Coronary artery (tissue), 2 donors: ENCODE measurements at regions not wholly inside any gene's neighbourhood (a gene's known extent, or its start where the extent isn't known, plus 50 kb on each side); places are given as distances from the start of the nearest gene placed in this dataset.

ENCODE experiments used
- DNase-seq: peaks from one replicate; pipeline ENCODE4 v3.0.0-alpha.2; 2017; ENCODE audit warnings: low spot score
- H3K27ac ChIP-seq, 2 donors: fragments of 200-600 bp; sonication (generic); one replicate each; pipeline ENCODE4 v1.5.1; 2016 to 2019
- H3K4me3 ChIP-seq: fragments of 200-600 bp; sonication (generic); 2 replicates; pipeline ENCODE4 v1.5.1; 2016; ENCODE audit warnings: mild to moderate bottlenecking, moderate library complexity
- TF ChIP-seq, protein P1 (sequence below): fragments of 200-600 bp; sonication (generic); IDR thresholded peaks from one replicate; pipeline ENCODE4 v1.5.1; 2019; ENCODE audit warnings: antibody characterized with exemption

- H3K27ac ChIP-seq, result no peak overlapping the region
- DNase-seq, result no peak
- H3K4me3 ChIP-seq, result no peak overlapping the region
- TF ChIP-seq, protein P1, sequence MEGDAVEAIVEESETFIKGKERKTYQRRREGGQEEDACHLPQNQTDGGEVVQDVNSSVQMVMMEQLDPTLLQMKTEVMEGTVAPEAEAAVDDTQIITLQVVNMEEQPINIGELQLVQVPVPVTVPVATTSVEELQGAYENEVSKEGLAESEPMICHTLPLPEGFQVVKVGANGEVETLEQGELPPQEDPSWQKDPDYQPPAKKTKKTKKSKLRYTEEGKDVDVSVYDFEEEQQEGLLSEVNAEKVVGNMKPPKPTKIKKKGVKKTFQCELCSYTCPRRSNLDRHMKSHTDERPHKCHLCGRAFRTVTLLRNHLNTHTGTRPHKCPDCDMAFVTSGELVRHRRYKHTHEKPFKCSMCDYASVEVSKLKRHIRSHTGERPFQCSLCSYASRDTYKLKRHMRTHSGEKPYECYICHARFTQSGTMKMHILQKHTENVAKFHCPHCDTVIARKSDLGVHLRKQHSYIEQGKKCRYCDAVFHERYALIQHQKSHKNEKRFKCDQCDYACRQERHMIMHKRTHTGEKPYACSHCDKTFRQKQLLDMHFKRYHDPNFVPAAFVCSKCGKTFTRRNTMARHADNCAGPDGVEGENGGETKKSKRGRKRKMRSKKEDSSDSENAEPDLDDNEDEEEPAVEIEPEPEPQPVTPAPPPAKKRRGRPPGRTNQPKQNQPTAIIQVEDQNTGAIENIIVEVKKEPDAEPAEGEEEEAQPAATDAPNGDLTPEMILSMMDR, result no peak
Measured at GRCh38 chr10:52677086-52677485, 95.5 kb downstream of the MBL2 start.

GRCh38 chr10:52678611-52679010 is 94.0 kb downstream of the MBL2 start:
- Histone ChIP-seq H3K4me3 (no peak overlapping the region), H3K27ac (no peak overlapping the region)
- DNase-seq, result no peak
- TF ChIP-seq, protein P1, result no peak

DNA sequence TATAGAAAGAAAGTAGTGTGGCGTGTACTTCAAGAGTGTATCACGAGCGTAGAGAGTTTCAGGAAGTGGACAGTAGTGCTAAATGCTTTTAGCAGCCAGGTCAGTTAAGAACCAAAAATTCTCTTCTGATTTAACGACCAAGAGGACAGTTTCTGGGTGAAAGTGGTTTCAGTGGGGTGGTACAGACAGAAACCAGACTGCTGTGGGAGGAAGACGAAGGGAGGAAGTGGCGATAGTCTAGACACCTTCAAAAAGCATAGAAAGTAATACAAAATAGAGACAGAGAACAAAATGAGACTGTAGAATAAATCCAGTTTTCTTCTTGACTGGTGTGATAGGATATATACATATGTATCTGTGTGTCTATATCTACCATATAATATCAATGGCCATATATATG is 93.5 kb downstream of the MBL2 start:
- no peak for DNase-seq
- H3K4me3 ChIP-seq, result no peak overlapping the region
- H3K27ac ChIP-seq, result no peak overlapping the region
- TF ChIP-seq, protein P1, result no peak

DNA sequence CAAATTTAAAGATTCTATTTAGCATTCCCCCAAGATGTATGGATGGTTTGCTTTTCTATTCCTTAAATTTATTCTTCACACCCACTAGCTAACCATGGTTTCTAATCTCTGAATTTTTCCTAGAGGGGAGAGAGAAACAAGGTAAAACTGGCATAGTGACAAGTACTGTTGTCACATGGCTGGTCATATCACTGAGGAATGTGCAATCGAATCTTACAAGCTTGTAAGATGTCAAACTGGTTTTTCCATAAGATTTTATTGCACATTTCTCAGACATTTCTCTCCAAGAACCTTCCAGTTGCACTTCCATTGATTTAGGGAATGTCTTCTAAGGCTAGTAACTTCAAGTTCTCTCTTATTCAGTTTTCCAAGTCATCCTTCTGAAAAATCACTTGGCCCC is 89.8 kb downstream of the MBL2 start:
- DNase-seq, result no peak
- TF ChIP-seq, protein P1, result no peak
- no peak overlapping the region for H3K27ac ChIP-seq
- H3K4me3 ChIP-seq, result no peak overlapping the region

- DNase-seq, result no peak
- H3K4me3 ChIP-seq, result no peak overlapping the region
- no peak overlapping the region for H3K27ac ChIP-seq
- TF ChIP-seq, protein P1, result no peak
Measured at GRCh38 chr10:52683776-52684175, 88.8 kb downstream of the MBL2 start.

GRCh38 chr10:52688899-52689298 is 83.7 kb downstream of the MBL2 start:
- TF ChIP-seq, protein P1, result no peak
- H3K27ac ChIP-seq, result no peak overlapping the region
- H3K4me3 ChIP-seq, result no peak overlapping the region
- no peak for DNase-seq

- Histone ChIP-seq H3K27ac (no peak overlapping the region), H3K4me3 (no peak overlapping the region)
- DNase-seq, result no peak
- TF ChIP-seq, protein P1, result no peak
Measured at GRCh38 chr10:52696232-52696631, 76.4 kb downstream of the MBL2 start.
